ENCODE measurements at regions not wholly inside any gene's neighbourhood (a gene's known extent, or its start where the extent isn't known, plus 50 kb on each side); places are given as distances from the start of the nearest gene placed in this dataset.

DNA sequence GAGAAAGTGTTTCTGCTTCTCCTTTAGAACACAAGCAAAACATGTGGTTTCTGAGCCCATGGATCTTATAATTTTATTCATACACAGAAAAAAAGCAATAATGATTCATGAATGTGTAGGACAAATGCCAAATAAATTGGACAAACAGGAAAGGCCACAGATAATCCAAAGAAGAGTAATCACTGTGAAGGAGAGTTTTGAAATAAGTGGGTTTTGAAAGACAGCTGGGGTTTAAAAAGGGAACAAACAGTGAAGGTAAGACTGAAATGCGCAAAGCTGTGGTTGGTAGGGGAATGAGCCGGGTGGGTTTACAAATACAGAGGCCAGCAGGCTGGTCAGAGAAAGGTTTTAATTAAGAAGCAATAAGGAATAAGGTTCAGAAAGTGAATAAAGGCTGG, 50.0 kb upstream of the MBOAT2 start:
- TF ChIP-seq POLR2AphosphoS5 (IDR thresholded peaks at IDR 0.05; ENCODE audit: low read depth, low read length) (no peak), CTCF (IDR thresholded peaks at IDR 0.05; ENCODE audit: control extremely low read depth in 1 of 3, insufficient read depth in 1 of 3, low read depth in 1 of 3, low read length in 3 of 3) (no peak), KDM5A (IDR thresholded peaks at IDR 0.05; ENCODE audit: low read length) (no peak), CHD2 (IDR thresholded peaks at IDR 0.05; ENCODE audit: low read length) (no peak), BRCA1 (IDR thresholded peaks at IDR 0.05; ENCODE audit: low read depth, low read length) (no peak), TCF12 (IDR thresholded peaks at IDR 0.05; ENCODE audit: low read depth, low read length) (no peak), NANOG (IDR thresholded peaks at IDR 0.05; ENCODE audit: insufficient read depth, low read depth, low read length, poor library complexity, severe bottlenecking) (no peak), RNF2 (IDR thresholded peaks at IDR 0.05; ENCODE audit: borderline replicate concordance, low read depth, low read length, missing control alignments, poor library complexity, severe bottlenecking) (no peak), RFX5 (IDR thresholded peaks at IDR 0.05; ENCODE audit: borderline replicate concordance, low read depth, low read length) (no peak), CHD7 (IDR thresholded peaks at IDR 0.05; ENCODE audit: insufficient replicate concordance, low read length) (no peak), EZH2 (IDR thresholded peaks at IDR 0.05; ENCODE audit: low read depth, low read length, severe bottlenecking) (no peak), TEAD4 (IDR thresholded peaks at IDR 0.05; ENCODE audit: low read depth, low read length) (no peak), KDM1A (IDR thresholded peaks at IDR 0.05; ENCODE audit: borderline replicate concordance, low read length) (no peak)

All from H1 (cell line).